ENCODE measurements at regions not wholly inside any gene's neighbourhood (a gene's known extent, or its start where the extent isn't known, plus 50 kb on each side); places are given as distances from the start of the nearest gene placed in this dataset.
"Not testable (repeated sequence)": the region's sequence is repeated elsewhere in the genome, so short reads cannot be mapped to it uniquely, and the experiment has no call there.

DNA sequence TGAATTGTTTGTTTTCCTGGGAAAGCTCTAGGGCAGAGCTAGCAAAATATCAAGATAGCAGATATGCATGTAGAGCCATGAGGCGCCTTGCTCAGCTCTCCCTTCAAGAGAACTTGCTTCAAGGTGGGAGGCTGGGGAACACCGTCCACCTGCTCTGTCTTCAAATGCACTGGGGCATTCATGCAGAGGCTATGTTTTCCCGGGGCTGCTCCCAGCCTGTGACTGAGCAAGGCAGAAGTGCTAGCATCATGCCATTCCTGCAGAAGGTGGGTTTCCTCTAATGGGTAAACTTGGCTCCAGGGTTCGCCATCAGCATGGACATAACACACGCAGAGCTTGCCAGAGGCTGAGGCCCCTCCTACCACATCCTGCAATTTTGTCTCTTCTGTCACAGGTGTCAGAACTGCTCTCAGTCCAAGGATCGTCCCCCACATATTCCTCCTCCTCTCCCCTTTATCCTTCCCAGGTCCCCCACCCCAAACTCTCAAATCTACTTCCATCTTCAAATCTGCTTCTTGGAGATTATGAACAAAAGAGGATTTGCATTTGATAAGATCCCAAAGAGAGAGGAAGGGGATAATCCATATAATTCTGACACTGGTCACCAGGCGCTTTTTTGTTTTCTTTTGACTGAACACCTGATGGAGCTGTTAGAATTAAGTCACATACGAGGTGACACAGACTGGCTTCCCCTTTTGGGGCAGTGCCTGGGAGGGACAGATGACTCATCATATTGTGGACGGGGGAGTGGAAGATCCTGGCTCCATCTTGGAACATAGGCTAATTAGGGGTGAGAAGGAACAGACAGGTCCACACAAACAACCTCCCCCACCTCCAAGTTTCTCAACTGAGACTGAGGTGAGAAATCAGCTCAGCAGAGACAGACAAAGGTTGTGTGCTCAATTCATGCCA lies 85.0 kb upstream of the TAF11L2 start:
- intact Hi-C loops (cut with micrococcal nuclease), result no loop called here
- no peaks in the 10 kb centered on the region for H3K4me1 Mint-ChIP-seq (ENCODE audit: low read depth)
- H3K27ac Mint-ChIP-seq, result no peak overlapping the region
- no peaks in the 10 kb centered on the region for H3K36me3 Mint-ChIP-seq (ENCODE audit: low read depth)
- no peak for DNase-seq
- ChIA-PET CTCF (no interaction called here), POLR2A (no interaction called here)
- no peak for TF ChIP-seq CTCF (IDR thresholded peaks at IDR 0.05)
- H3K9me3 Mint-ChIP-seq, result peaks cover 3% of the 10 kb centered on the region
- ATAC-seq, result no peak
- H3K4me3 Mint-ChIP-seq, result no peak overlapping the region
- no peaks in the 10 kb centered on the region for H3K27me3 Mint-ChIP-seq

DNA sequence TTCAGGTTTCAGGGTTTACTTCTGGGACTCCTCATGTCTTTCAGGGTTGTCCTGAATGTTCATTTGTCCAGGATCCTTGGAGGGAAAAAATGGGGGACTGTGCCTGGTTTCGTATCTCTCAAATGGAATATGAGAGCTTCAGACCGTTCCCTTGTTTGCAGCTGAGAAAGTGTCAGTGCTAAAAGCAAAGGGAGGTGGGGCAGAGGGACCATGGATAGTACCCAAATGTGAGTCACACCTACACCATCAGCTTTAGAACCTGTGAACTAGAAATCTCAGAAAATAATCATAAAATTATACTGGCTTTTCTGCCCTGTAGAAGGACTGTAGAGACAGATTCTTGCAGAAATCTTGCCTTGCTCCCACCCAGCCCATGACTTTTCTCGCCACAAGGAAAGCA lies 84.3 kb upstream of the TAF11L2 start:
- POLR2A ChIA-PET, result no interaction called here
- no peaks in the 10 kb centered on the region for H3K27me3 Mint-ChIP-seq
- DNase-seq (no peak), ATAC-seq (no peak)
- peaks cover 3% of the 10 kb centered on the region for H3K9me3 Mint-ChIP-seq
- CTCF ChIA-PET, result no interaction called here
- H3K4me1 Mint-ChIP-seq (ENCODE audit: low read depth), result no peaks in the 10 kb centered on the region
- H3K27ac Mint-ChIP-seq, result no peak overlapping the region
- no peak for TF ChIP-seq CTCF (IDR thresholded peaks at IDR 0.05)
- H3K4me3 Mint-ChIP-seq, result no peak overlapping the region
- no peaks in the 10 kb centered on the region for H3K36me3 Mint-ChIP-seq (ENCODE audit: low read depth)
- intact Hi-C loops (cut with micrococcal nuclease), result no loop called here

DNA sequence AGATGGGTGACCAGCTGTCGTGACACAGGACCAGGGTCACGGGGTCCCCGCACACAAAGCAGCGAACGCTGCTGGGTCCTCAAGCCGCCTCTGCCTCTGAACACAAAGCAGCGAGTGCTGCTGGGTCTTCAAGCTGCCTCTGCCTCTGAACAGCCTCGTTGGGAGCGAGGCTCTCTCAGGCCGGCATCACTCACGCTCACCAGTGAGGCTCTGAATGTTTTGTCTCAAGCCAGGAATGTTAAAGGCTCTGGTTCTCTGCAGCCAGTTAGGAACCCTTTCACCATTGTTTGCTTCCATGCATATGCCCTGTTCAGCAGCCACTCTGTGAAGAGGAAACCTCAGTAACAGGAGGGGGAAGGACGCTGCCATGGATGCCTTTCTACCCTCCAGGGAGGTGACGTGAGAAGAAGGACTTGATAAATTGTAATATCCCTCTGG lies 82.7 kb upstream of the TAF11L2 start:
- intact Hi-C loops (cut with micrococcal nuclease), result no loop called here
- Mint-ChIP-seq H3K27ac (no peak overlapping the region), H3K36me3 (ENCODE audit: low read depth) (no peaks in the 10 kb centered on the region), H3K27me3 (no peaks in the 10 kb centered on the region), H3K4me3 (no peak overlapping the region), H3K4me1 (ENCODE audit: low read depth) (no peaks in the 10 kb centered on the region), H3K9me3 (peaks cover 3% of the 10 kb centered on the region)
- no peak for TF ChIP-seq CTCF (IDR thresholded peaks at IDR 0.05)
- ChIA-PET CTCF (no interaction called here), POLR2A (no interaction called here)
- no peak for DNase-seq
- no peak for ATAC-seq

- H3K27me3 Mint-ChIP-seq; CTCF ChIA-PET; H3K4me1 Mint-ChIP-seq (ENCODE audit: low read depth); H3K4me3 Mint-ChIP-seq; H3K27ac Mint-ChIP-seq; DNase-seq; H3K9me3 Mint-ChIP-seq; H3K36me3 Mint-ChIP-seq (ENCODE audit: low read depth); POLR2A ChIA-PET; intact Hi-C loops (cut with micrococcal nuclease); ATAC-seq: not testable (repeated sequence)
Observed at GRCh38 chr5:17416374-17416773, 81.7 kb upstream of the TAF11L2 start.

DNA sequence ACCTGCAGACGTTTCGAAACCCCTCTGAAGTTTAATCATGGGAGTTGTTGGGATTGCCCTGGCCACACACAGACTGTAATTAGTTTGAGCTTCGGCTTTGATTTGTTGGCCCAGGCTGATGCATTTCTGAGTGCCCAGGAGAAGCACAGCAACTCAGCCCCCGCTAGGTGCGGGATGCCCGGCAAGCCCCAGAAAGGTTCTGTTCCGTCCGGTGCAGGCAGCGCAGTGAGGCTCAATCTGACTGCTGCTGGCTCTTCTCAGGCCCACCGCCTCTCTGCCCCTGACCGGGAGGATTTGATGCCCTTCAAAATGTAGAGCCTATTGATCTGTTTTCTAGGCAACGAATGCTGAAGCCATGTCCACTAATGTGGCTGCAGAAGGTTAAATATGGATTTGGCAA lies 73.4 kb upstream of the TAF11L2 start:
- intact Hi-C loops (cut with micrococcal nuclease), result no loop called here
- no peaks in the 10 kb centered on the region for H3K9me3 Mint-ChIP-seq
- no peak for ATAC-seq
- no peak for TF ChIP-seq CTCF (IDR thresholded peaks at IDR 0.05)
- CTCF ChIA-PET, result no interaction called here
- H3K36me3 Mint-ChIP-seq (ENCODE audit: low read depth), result no peaks in the 10 kb centered on the region
- no peak overlapping the region for H3K27ac Mint-ChIP-seq
- POLR2A ChIA-PET, result no interaction called here
- no peak overlapping the region for H3K4me3 Mint-ChIP-seq
- no peak for DNase-seq
- H3K27me3 Mint-ChIP-seq, result no peaks in the 10 kb centered on the region
- H3K4me1 Mint-ChIP-seq (ENCODE audit: low read depth), result no peaks in the 10 kb centered on the region
